ENCODE measurements at regions not wholly inside any gene's neighbourhood (a gene's known extent, or its start where the extent isn't known, plus 50 kb on each side); places are given as distances from the start of the nearest gene placed in this dataset.

DNA sequence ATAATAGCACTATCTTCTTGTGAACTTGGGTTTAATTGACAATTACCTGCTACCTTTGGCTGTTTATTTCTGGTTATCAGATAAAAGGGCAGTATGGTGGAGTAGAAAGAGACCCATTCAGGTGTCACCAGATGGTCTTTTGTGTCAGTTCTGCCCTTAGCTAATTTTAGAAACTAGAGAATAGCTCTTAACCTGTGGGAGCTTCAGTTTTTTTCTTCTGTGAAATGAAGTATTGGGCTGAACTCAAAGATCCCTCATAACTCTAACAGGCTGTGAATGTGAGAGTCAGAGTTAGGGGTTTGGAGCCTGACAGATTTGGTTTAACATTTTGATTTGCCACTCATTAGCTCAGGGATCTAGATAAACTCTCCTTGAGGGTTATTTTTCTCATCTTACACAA is 335.2 kb downstream of the PPP1R2C start (continued):
- no peak for TF ChIP-seq THRAP3 (IDR thresholded peaks at IDR 0.05; ENCODE audit: borderline replicate concordance)
- no peak for TF ChIP-seq SIX5 (IDR thresholded peaks at IDR 0.05; ENCODE audit: borderline replicate concordance in 1 of 2, insufficient read depth in 1 of 2, low read depth in 1 of 2, low read length in 2 of 2)

DNA sequence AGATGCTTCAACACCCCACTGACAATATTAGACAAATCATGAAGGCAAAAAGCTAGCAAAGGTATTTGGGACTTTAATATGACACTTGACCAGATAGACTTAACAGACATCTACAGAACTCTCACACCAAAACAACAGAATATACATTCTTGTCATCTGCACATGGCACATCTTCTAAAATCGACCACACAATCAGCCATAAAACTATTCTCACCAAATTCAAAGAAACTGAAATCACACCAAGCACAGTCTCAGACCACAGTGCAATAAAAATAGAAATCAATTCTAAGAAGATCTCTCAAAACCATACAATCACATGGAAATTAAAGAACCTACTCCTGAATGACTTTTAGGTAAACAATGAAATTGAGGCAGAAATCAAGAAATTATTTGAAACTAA is 340.8 kb downstream of the PPP1R2C start:
- POLR2A ChIA-PET: no interaction called here
- no peaks in the 10 kb centered on the region for H4K20me1 ChIP-seq (replicated peaks; ENCODE audit: control insufficient read depth, insufficient read depth, low read length)
- no peak for DNase-seq (ENCODE audit: extremely low read depth in 1 of 4, low spot score in 3 of 4)
- ATAC-seq: no peak
- TF ChIP-seq, protein P1, sequence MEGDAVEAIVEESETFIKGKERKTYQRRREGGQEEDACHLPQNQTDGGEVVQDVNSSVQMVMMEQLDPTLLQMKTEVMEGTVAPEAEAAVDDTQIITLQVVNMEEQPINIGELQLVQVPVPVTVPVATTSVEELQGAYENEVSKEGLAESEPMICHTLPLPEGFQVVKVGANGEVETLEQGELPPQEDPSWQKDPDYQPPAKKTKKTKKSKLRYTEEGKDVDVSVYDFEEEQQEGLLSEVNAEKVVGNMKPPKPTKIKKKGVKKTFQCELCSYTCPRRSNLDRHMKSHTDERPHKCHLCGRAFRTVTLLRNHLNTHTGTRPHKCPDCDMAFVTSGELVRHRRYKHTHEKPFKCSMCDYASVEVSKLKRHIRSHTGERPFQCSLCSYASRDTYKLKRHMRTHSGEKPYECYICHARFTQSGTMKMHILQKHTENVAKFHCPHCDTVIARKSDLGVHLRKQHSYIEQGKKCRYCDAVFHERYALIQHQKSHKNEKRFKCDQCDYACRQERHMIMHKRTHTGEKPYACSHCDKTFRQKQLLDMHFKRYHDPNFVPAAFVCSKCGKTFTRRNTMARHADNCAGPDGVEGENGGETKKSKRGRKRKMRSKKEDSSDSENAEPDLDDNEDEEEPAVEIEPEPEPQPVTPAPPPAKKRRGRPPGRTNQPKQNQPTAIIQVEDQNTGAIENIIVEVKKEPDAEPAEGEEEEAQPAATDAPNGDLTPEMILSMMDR (IDR thresholded peaks at IDR 0.05 in 2 of 3, conservative IDR thresholded peaks at IDR 0.05 in 1 of 3; ENCODE audit: insufficient read depth in 2 of 3, low read depth in 1 of 3, low read length in 3 of 3): no peak
- no peak overlapping the region for H3K4me2 ChIP-seq (ENCODE audit: insufficient read depth, low read length)
- H3K9me3 ChIP-seq (replicated peaks; ENCODE audit: control insufficient read depth, insufficient read depth, low read depth, low read length): no peaks in the 10 kb centered on the region
- H3K9me1 ChIP-seq (ENCODE audit: control insufficient read depth, insufficient read depth, low read length): no peaks in the 10 kb centered on the region
- no peaks in the 10 kb centered on the region for H3K4me1 ChIP-seq (replicated peaks in 1 of 2; ENCODE audit: control insufficient read depth in 2 of 2, insufficient read depth in 2 of 2, low read length in 2 of 2)
- H3K9ac ChIP-seq (ENCODE audit: insufficient read depth in 1 of 2, low read depth in 2 of 2, low read length in 2 of 2): no peak overlapping the region
- no peaks in the 10 kb centered on the region for H3K27me3 ChIP-seq (ENCODE audit: control insufficient read depth in 2 of 2, insufficient read depth in 2 of 2, low read length in 2 of 2)
- H3K36me3 ChIP-seq (ENCODE audit: control insufficient read depth, insufficient read depth, low read length): no peaks in the 10 kb centered on the region
- BruUV-seq (replicated peaks): no TSS peak
- in situ Hi-C loops (cut with MboI): no loop called here
- intact Hi-C loops (cut with micrococcal nuclease): no loop called here
- H3K79me2 ChIP-seq (ENCODE audit: control insufficient read depth, insufficient read depth, low read length): no peaks in the 10 kb centered on the region
- FAIRE-seq: no peak
- CTCF ChIA-PET (ENCODE audit: low intra/inter-chr PET ratio): no interaction called here
- 0% methylated on average over 1 of the region's 1 CpG for WGBS (ENCODE audit: insufficient coverage, low coverage, missing lambda C conversion rate)
- no peak overlapping the region for H3K4me3 ChIP-seq
- H3K27ac ChIP-seq (ENCODE audit: extremely low read depth, low read depth, low read length): no peak overlapping the region
- H2AFZ ChIP-seq (ENCODE audit: low read depth, low read length): no peak overlapping the region
